ENCODE measurements at regions not wholly inside any gene's neighbourhood (a gene's known extent, or its start where the extent isn't known, plus 50 kb on each side); places are given as distances from the start of the nearest gene placed in this dataset.

GRCh38 chr12:59147791-59148190 lies 227.5 kb upstream of the LRIG3 start:
- Histone ChIP-seq H3K9ac (ENCODE audit: low read depth, low read length) (no peak overlapping the region), H3K4me1 (ENCODE audit: control insufficient read depth, insufficient read depth, low read length) (peaks cover 4% of the 10 kb centered on the region; the same call in 1 of the 2 replicates), H2AK9ac (replicated peaks; ENCODE audit: low read depth, low read length, poor library complexity) (no peak overlapping the region), H3K4ac (ENCODE audit: low read depth, low read length) (no peak overlapping the region), H3K18ac (ENCODE audit: low read depth, low read length) (no peak overlapping the region), H3K36me3 (ENCODE audit: control insufficient read depth, insufficient read depth, low read length) (no peaks in the 10 kb centered on the region), H2BK5ac (ENCODE audit: low read depth, low read length, poor library complexity, severe bottlenecking) (no peak overlapping the region), H3K56ac (ENCODE audit: extremely low read depth, insufficient read depth, low read length) (no peak overlapping the region), H2BK15ac (ENCODE audit: low read depth, low read length) (no peak overlapping the region), H4K20me1 (ENCODE audit: insufficient read depth, low read length) (no peaks in the 10 kb centered on the region), H3K14ac (replicated peaks; ENCODE audit: low read depth, low read length) (no peak overlapping the region), H2BK120ac (ENCODE audit: low read depth, low read length) (no peak overlapping the region), H3K9me1 (ENCODE audit: insufficient read depth, low read length) (no peaks in the 10 kb centered on the region), H4K5ac (ENCODE audit: low read depth, low read length) (no peak overlapping the region), H3K79me1 (ENCODE audit: low read depth in 1 of 2, low read length in 2 of 2) (no peaks in the 10 kb centered on the region), H3K4me3 (ENCODE audit: insufficient read depth, low read depth, low read length) (no peak overlapping the region), H2AK5ac (ENCODE audit: low read depth, low read length) (no peak overlapping the region), H3K4me2 (ENCODE audit: low read depth, low read length) (no peak overlapping the region), H4K8ac (ENCODE audit: low read depth in 2 of 2, low read length in 2 of 2) (no peak overlapping the region), H2BK20ac (ENCODE audit: low read depth, low read length) (no peak overlapping the region), H2AFZ (replicated peaks; ENCODE audit: low read length, poor library complexity) (no peak overlapping the region), H3K27ac (ENCODE audit: insufficient read depth, low read length) (no peak overlapping the region), H3K9me3 (ENCODE audit: control insufficient read depth, insufficient read depth, low read length) (no peaks in the 10 kb centered on the region), H4K91ac (ENCODE audit: insufficient read depth, low read depth, low read length) (no peak overlapping the region), H3K27me3 (ENCODE audit: control insufficient read depth, insufficient read depth, low read length) (no peaks in the 10 kb centered on the region), H3K23ac (ENCODE audit: low read depth, low read length) (no peak overlapping the region)
- ATAC-seq (ENCODE audit: low read depth) (no peak), DNase-seq (no peak)
- CTCF ChIA-PET: no interaction called here
- in situ Hi-C loops (cut with MboI; ENCODE audit: low sequenced_read_pairs): no loop called here
- TF ChIP-seq POLR2A (IDR thresholded peaks at IDR 0.05; ENCODE audit: low read depth, low read length) (no peak), MXI1 (IDR thresholded peaks at IDR 0.05; ENCODE audit: borderline replicate concordance, low read depth, low read length) (no peak), FOS (IDR thresholded peaks at IDR 0.05; ENCODE audit: low read depth, low read length) (no peak), RAD21 (IDR thresholded peaks at IDR 0.05; ENCODE audit: low read length) (no peak), SMC3 (IDR thresholded peaks at IDR 0.05; ENCODE audit: low read depth, low read length) (no peak), NFE2L2 (IDR thresholded peaks at IDR 0.05; ENCODE audit: low read depth, low read length) (no peak), RCOR1 (IDR thresholded peaks at IDR 0.05; ENCODE audit: insufficient replicate concordance, low read length) (no peak), BHLHE40 (IDR thresholded peaks at IDR 0.05; ENCODE audit: low read depth, low read length) (no peak), USF2 (IDR thresholded peaks at IDR 0.05; ENCODE audit: low read depth, low read length) (no peak), CHD1 (IDR thresholded peaks at IDR 0.05; ENCODE audit: low read depth, low read length) (no peak), CEBPB (IDR thresholded peaks at IDR 0.05; ENCODE audit: low read depth, low read length) (no peak)
- POLR2A ChIA-PET (ENCODE audit: unreplicated experiment): no interaction called here
- dilution Hi-C loops (cut with HindIII; ENCODE audit: low sequenced_read_pairs, unreplicated experiment): no loop called here
- no TSS peak for BruUV-seq (replicated peaks)
- no CpG with 5 or more reads among the region's 1 CpG for WGBS, 2 experiments (ENCODE audit: extremely low coverage in 2 of 2, insufficient read length in 1 of 2)
- intact Hi-C loops (cut with micrococcal nuclease): no loop called here

Data from IMR-90 (cell line).